ENCODE measurements at regions not wholly inside any gene's neighbourhood (a gene's known extent, or its start where the extent isn't known, plus 50 kb on each side); places are given as distances from the start of the nearest gene placed in this dataset.

GRCh38 chr6:167538746-167539145 is 213.9 kb downstream of the TTLL2 start:
- no peak for TF ChIP-seq CTCF (IDR thresholded peaks at IDR 0.05)
- TF ChIP-seq POLR2AphosphoS2 (conservative IDR thresholded peaks at IDR 0.05; ENCODE audit: low read length) = no peak
- no peak for TF ChIP-seq POLR2A (IDR thresholded peaks at IDR 0.05; ENCODE audit: low read length)
- no peak for TF ChIP-seq JUN (IDR thresholded peaks at IDR 0.05)
- no peak for TF ChIP-seq MAX (IDR thresholded peaks at IDR 0.05)
- TF ChIP-seq HMGXB4 (CRISPR knock-in tag; IDR thresholded peaks at IDR 0.05; ENCODE audit: borderline replicate concordance) = no peak
- no peak for TF ChIP-seq ELK1 (IDR thresholded peaks at IDR 0.05; ENCODE audit: low read depth, low read length)

Data from A549 (cell line).